Retinal pigment epithelial cell (primary cell): ENCODE measurements at regions not wholly inside any gene's neighbourhood (a gene's known extent, or its start where the extent isn't known, plus 50 kb on each side); places are given as distances from the start of the nearest gene placed in this dataset.

Source experiments
- DNase-seq: peaks from one replicate; pipeline ENCODE4 v3.0.0-alpha.2; 2010; ENCODE audit warnings: low read depth
- H3K4me3 ChIP-seq: 2 replicates; pipeline ENCODE4 v1.5.1; 2011; ENCODE audit warnings: mild to moderate bottlenecking, low read length, control low read depth, moderate library complexity
- TF ChIP-seq, protein P1 (sequence below): conservative IDR thresholded peaks from 2 replicates; pipeline ENCODE4 v1.5.1; 2011; ENCODE audit warnings: low read depth, low read length, control low read depth, inconsistent platforms

DNA sequence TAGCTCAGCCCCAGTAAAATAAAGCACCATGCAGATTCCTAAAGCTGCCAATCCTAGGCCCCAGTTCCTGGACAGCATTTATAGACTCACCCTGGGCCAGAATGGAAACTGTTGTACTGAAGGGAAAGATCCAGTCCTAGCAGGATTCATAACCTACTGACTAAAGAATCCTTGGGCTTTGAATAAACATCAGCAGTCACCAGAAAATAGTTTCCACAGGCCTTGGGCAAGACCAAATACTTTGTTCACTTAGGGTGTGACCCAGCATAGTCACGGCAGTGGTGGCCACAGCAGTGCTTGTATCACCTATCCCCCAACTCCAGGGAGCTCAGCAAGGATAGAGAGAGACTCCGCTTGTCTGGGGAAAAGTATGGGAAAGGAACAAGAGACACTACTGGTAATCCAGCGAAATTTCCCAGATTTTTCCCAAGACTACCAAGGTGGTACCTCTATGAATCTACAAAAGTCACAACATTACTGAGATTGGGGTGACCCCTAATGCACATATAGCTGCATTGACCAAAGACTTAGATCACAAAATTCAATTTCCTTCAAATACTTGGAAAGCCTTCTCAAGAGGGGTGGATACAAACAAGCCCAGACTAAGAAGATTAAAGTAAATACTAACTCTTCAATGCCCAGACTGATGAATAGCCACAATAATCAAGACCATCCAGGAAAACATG lies 748.1 kb upstream of the LRATD1 start:
- no peak overlapping the region for H3K4me3 ChIP-seq
- TF ChIP-seq, protein P1, sequence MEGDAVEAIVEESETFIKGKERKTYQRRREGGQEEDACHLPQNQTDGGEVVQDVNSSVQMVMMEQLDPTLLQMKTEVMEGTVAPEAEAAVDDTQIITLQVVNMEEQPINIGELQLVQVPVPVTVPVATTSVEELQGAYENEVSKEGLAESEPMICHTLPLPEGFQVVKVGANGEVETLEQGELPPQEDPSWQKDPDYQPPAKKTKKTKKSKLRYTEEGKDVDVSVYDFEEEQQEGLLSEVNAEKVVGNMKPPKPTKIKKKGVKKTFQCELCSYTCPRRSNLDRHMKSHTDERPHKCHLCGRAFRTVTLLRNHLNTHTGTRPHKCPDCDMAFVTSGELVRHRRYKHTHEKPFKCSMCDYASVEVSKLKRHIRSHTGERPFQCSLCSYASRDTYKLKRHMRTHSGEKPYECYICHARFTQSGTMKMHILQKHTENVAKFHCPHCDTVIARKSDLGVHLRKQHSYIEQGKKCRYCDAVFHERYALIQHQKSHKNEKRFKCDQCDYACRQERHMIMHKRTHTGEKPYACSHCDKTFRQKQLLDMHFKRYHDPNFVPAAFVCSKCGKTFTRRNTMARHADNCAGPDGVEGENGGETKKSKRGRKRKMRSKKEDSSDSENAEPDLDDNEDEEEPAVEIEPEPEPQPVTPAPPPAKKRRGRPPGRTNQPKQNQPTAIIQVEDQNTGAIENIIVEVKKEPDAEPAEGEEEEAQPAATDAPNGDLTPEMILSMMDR, result peak; percentile 8
- no peak for DNase-seq

DNA sequence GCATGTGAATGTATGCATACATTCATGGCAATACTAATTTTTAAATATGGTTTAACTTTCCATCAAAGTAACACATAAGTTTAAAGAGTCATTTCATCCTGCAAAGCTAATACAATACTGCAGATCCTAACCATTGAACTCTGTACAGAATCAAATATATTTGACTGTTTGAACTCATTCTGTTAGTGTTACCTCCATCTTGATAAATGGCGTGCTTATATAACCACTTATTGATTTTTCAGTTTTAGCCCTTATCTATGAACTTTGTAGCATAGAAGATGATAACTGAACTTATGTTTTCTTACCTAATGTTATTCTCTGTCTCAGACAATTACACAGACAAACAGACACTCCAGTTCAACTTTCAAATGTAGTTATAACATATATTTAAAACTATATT lies 731.0 kb upstream of the LRATD1 start:
- no peak for DNase-seq
- no peak overlapping the region for H3K4me3 ChIP-seq
- TF ChIP-seq, protein P1, result no peak

DNA sequence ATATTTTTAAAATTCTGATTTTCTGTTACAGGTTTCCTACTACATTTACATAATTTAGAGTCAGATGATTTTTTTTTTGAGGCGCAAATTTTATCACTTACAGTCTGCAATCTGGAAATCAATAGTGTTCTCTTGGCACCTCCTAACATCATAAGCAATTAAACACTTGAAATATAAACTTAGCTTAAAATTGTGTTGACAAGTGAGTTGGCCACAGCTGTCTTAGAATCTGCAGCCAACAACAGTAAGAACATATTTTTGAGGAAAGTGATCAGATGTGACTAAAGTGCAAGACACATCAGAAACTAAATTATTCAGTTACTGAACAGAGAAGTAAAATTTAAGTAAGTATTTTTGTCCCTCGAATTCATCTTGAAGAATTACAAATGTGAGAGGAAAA lies 726.7 kb upstream of the LRATD1 start:
- TF ChIP-seq, protein P1, result no peak
- DNase-seq, result no peak
- no peak overlapping the region for H3K4me3 ChIP-seq

DNA sequence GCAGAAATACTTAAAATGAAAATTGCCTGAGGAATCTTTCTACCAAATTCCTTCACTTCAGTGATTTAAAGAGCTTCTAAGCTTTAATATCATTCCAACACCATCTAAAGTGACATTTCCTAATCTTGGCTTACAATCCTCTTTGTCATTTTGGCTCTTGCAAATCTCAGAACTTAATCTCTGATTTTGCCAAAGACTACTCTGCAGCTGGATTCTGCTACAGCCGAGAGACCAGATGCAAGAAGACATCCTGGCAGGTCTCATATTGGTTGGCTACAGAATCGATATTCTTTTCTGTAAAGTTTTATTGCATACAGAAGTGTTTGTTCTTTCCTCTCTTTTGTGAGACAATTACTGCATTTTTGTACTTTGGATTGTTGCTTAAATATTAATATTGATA lies 716.5 kb upstream of the LRATD1 start:
- no peak overlapping the region for H3K4me3 ChIP-seq
- DNase-seq, result no peak
- TF ChIP-seq, protein P1, result no peak

DNA sequence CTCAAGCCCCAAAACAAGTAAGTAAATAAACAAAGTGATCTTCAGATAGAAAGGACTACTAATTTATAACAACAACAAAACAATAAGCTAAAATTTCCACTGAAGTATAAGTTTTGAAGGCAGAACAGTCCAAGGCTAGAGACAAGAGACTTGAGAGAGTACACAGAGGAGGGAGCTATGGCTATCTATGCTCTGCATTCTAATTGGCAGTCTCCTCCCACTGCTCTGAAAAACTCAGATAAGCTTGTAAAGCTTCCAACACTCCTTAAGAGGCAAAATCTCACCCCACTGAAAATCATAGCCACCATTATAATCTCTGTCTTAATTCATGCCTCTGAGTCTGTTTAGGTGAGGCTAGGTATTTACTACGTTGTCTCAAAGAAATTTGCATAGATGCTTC lies 714.6 kb upstream of the LRATD1 start:
- H3K4me3 ChIP-seq, result no peak overlapping the region
- DNase-seq, result no peak
- TF ChIP-seq, protein P1, result no peak

DNA sequence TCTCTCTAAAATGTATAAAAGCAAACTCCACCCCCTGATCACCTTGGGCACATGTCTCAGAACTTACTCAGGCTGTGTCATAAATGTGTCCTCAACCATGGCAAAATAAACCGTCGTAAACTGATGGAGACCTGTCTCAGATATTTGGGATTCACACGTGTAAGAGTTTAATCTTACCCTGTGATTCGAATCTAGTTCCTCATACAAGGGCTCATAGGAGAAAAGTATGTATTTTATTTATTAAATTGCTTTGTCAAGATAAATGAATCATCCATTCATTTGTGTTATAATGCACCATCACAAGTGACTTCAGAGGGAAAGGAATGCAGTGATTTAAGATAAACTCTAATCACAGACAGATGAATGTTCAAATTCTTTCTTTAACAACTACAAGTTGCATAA lies 712.5 kb upstream of the LRATD1 start:
- DNase-seq, result peak; percentile 63
- H3K4me3 ChIP-seq, result no peak overlapping the region
- TF ChIP-seq, protein P1, result no peak

DNA sequence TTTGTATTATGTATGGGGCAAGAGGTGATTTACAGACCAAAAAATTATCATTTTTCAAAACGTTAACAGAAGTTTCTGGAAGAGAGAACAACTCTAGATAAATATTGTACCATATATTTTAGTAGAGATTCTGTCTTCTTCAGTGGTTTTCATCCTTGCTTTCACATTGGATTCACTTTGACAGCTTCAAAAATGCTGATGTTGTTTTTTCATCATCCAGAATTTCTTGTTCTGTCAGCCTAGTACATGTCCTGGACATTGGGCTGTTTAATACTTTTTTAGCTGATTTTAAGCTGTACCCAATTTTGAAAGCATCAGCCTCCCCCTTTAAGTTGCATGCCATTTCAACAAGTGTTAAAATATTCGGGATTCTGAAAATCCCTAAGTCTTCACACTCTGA lies 711.3 kb upstream of the LRATD1 start:
- DNase-seq, result no peak
- TF ChIP-seq, protein P1, result no peak
- H3K4me3 ChIP-seq, result no peak overlapping the region
